H1 (cell line): ENCODE measurements at regions not wholly inside any gene's neighbourhood (a gene's known extent, or its start where the extent isn't known, plus 50 kb on each side); places are given as distances from the start of the nearest gene placed in this dataset.

ENCODE experiments used
- HDAC6 ChIP-seq: IDR thresholded peaks from one replicate; pipeline ENCODE4 v1.7.1; 2012; ENCODE audit warnings: low read depth, mild to moderate bottlenecking, inconsistent platforms, low read length, moderate library complexity
- RFX5 ChIP-seq: IDR thresholded peaks from 2 replicates; pipeline ENCODE4 v1.6.1; 2011; ENCODE audit warnings: low read depth, low read length, improper control_type of control experiment, borderline replicate concordance
- SRF ChIP-seq: IDR thresholded peaks from 2 replicates; pipeline ENCODE4 v1.6.1; 2011; ENCODE audit warnings: mild to moderate bottlenecking, low read depth, low read length, moderate library complexity
- TAF1 ChIP-seq: IDR thresholded peaks from 2 replicates; pipeline ENCODE4 v1.6.1; 2011; ENCODE audit warnings: mild to moderate bottlenecking, low read depth, low read length

- TF ChIP-seq TAF1 (no peak), RFX5 (no peak), HDAC6 (no peak), SRF (no peak)
Measured at GRCh38 chr5:126133424-126133823, 289.8 kb upstream of the GRAMD2B start (continued).
